UCSD-AML1 (cell line): ENCODE measurements at regions not wholly inside any gene's neighbourhood (a gene's known extent, or its start where the extent isn't known, plus 50 kb on each side); places are given as distances from the start of the nearest gene placed in this dataset.
"Not testable (repeated sequence)": the region's sequence is repeated elsewhere in the genome, so short reads cannot be mapped to it uniquely, and the experiment has no call there.

Experiments used
- DNase-seq: peaks from one replicate; lab custom pipeline; 2025; ENCODE audit not compliant: unreplicated experiment; lab: John Stamatoyannopoulos, UW

DNA sequence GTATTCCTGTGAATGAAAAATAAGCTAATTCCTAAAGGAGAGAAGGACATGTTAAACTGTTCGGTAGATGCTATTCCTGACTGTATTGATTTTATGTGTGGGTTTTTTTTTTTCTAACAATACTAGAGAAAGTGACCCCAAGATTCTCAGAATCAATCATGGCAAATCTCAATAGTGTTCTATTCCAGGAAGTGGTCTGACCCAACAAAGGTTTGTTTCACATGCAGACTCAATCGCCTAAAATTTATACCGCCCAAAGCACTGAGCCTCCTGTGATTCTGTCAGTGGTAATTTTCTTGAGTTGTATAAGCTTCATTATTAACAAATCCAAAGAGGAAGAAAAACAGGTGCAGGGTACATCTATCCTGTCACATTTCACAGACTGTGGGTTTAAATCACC is 293.7 kb downstream of the SUCLA2 start:
- no peak for DNase-seq

DNA sequence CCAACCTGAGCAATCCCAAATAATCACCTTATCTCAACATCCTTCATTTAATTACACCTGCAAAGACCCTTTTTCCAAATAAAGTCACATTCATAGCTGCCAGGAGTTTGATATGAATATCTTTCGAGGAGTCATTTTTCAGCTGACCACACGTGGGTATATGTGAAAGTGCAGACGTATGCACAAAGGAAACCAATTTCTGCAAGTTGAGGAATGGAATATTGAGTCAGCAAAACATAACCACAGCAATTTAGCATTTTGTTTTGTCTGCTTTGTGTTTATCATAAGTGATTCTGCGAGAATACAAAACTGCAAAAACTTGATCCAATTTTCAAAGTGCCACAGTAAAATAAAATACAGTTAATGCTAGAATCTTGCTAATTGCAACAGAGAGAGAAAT is 295.9 kb downstream of the SUCLA2 start:
- DNase-seq = no peak

DNA sequence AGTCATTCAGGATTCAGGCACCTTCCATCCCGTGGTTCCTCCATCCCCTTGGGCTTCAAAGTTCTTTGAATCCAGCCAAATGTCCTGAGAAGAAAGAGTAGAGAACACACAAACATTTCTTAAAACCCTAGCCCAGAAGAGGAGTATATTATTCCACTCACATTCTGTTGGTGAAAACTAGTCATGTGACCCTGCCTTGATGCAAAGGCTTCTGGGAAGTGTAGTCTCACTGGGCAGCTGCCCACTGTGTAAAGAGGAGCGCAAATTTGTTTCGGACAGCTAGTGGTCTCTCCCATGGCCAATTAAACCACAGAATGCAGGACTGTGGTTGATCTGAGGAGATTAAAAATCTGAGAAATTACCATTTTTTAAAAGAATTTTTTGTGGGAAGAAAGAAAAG is 304.4 kb downstream of the SUCLA2 start:
- no peak for DNase-seq

DNA sequence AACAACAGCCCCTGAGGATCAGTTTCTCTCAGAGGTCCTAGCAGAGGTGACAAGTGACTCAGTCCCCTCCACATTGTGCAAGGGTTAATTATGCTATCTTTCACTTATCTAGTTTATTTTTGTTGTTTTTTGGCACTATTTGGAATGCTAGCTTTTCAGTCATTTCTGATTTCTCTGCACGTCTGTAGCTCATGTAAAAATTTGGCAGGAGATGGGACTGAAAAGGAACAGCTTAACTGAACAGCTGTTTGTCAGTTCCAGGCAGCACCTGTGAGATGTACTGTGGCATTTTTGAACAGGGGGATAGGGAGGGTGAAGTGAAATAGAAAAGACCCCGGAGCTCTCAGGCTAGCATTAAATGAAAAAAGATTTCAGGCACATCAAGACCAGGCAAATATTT is 313.5 kb downstream of the SUCLA2 start:
- no peak for DNase-seq

DNA sequence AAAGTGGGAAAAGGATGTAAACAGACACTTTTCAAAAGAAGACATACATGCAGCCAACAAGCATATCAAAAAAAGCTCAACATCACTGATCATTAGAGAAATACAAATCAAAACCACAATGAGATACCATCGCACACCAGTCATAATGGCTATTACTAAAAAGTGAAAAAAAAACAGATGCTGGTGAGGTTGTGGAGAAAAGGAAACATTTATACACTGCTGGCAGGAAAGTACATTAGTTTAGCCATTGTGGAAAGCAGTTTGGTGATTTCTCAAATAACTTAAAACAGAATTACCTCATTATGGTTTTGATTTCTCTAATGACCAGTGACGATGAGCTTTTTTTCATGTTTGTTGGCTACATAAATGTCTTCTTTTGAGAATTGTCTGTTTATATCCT is 315.9 kb downstream of the SUCLA2 start:
- not testable (repeated sequence) for DNase-seq

DNA sequence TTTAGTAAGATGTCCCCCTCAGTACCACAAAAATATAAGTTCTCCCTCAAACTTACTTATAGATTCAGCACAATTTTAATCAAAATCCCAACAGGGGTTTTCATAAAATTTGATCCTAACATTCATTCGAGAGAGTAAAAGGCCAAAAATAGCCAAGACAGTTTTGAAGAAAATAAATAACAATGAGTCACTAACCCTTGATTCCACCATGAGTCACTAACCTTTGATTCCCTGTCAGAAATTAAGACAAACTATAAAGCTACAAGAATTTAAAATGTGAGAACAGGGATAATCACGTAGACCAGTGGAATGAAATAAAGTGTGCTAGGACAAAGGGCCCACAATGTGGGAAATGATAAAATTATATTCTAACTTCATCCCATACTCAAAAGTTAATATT is 320.3 kb downstream of the SUCLA2 start:
- no peak for DNase-seq

DNA sequence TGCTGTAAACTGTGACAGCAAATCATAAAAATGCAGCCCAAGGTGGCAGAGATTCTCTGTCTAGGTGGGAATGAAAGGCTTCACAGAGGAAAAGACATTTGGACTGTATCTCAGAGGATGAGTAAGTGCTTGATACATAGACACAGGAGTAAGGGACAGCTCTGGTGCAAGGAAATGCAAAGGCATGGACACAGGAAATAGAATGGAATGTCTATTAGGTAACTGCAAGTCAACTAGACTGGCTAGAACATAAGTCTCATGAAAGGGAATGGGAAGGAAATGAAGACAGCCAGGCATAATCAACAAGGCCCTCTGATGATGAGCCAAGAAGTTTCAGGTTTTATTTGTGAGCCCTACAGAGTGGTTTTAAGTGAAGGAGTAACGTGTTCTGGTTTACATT is 321.7 kb downstream of the SUCLA2 start:
- no peak for DNase-seq

DNA sequence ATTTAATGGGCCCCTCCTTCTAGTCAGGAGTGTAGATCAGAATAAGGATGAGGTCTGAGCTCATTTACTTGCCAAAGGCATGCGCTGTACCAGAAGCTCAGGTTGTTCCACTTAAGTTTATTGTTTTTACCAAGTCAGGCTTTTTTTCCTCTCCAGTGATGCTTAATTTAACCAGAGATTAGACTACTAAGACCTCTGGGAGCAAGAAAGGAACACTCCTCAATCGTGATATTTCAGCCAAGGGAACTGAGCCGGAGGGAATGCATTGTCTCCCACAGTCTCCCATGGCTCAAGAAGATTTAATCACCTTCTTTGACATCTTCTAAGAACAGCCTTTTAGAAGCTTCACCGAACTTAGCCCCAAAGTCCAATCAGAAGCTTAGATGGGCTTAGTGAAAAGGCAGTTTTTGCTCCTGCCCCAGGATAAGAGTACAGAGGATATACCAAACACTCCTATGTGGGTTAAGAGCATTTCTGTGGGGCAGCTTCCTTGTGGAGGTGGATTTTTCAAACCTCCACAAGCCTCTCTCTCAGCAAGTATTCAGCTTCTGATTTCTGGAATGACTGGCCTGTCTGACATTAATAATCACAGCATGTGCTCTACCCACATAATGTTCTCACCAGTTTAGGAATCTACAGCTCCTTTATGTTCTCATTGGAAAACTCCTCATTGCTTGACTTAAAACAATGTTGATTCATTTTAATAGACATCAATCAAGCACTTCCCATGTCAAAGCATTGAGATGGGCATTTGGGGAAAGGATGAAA is 322.7 kb downstream of the SUCLA2 start:
- no peak for DNase-seq

DNA sequence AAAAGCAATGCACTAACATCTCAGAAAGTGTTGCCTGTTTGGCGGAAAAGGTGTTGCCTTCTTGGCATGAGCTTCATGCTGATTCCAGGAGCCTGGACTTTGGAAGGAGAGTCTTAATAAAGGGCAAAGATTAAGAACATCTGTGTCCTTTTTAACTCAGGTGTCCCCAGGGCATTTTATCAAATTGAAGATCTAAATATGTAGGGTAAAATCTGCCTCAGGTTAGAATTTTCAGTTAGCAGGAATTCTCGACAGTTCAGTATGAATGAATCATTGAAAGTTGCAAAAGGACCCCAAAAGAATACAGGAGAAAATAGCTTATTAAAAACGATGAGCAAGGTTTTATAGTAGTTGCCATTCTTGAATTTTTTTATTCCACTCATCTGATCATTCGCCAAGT is 325.2 kb downstream of the SUCLA2 start:
- no peak for DNase-seq

DNA sequence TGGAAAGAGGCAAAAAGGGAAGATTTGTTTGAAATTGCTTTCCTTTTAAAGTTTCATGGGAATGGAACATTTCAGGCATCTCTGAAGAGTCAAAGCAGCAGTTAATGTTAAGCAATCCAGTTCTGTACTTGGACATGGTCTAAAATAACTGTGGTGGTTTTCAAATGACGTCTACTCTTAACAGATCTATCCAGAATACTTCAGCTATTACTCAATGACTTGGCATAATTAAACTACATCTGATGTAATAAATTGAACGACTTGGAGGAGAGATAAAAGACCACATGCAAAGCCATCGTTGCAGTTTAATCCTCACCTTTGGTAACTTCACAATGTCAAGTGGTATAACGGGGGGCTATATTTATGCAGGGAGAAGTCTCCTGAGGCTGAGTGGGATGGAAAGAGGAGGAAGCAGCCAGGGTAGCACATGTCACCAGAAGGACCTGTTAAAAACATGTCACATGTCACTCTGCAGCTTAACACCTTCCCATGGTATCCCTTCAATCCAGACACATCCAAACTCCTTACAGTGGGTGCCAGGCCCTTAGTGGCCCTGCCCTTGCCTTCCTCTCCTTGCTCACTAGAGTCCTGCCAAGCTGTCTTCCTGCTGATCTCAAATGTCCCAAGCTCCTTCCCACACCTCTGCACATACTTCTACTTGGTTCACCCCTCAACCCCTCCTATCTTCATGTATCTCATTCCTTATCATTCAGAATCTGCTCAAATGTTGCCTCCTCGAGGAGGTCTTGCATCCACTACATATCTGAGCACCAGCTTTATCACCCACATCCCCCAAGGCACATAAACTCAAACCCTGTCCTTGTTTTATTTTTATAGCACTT is 327.8 kb downstream of the SUCLA2 start:
- DNase-seq = no peak

DNA sequence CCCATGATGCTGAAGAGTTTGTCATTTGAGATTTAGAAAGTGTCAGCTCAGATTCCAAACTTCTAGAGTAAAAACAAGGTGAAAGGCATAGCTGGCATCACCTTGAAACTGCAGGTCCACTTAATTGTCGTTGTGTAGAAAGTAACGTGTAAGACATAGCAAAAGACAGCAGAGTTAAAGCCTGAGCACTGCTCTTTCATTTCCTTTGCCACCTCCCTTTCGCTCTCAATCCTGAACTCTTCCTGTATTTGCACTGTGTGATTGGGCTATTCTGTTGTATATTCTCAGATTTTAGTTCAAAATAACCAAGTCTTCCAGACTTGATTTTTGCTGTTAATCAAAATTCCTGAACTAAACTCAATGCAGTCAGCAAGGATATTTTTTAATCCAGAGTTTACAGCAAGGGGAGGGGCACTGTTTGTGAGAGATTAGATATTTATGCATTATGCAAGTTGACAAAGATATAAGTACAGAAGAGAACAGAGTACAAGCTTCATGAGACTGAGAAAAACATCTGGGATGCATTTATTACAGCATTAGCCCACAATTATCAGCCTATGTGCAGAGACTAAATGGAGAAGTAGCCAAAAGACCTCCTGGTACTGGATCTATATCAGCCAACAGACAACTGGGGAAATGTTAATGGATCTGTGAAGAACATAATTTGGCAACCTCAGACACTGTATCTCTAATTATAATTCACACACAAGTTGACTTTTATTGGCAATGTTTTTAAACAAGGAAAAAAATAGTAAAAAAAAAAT is 328.6 kb downstream of the SUCLA2 start:
- no peak for DNase-seq

DNA sequence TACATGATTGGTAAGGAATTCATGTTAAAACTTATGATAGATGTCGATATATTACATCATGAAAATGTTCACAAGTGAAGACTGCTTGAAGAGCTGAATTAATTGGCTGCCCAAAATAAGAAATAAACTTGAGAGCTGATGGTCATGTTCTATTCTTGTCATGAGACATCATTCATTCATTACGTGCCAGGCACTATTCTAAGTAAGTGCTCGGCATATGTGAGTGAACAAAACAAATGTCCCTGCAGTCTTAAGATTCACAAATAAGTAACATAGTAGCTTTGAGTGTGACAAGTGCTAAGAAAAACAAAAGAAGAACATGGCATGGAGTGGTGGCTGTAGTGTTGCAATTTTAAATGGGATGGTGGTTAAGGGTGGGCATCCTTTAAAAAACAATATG is 329.3 kb downstream of the SUCLA2 start:
- DNase-seq = no peak

DNA sequence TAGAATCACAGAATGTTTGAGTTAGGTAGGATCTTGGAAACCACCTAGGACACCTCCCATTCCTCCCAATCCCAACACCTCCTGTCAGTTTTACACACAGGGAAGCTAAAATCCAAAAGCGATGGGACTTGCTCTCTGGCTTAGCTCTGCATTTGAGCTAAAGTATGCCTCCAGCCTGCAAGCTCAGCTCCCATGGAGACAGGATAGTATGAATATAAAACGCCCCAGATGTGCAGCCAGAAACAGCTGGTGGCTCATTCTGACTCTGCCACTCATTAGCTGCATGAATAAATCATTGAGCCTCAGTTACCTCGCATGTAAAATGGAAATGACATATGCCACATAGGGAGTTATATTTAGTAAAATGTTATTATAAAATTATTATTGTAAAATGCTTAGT is 336.0 kb downstream of the SUCLA2 start:
- DNase-seq = no peak

DNA sequence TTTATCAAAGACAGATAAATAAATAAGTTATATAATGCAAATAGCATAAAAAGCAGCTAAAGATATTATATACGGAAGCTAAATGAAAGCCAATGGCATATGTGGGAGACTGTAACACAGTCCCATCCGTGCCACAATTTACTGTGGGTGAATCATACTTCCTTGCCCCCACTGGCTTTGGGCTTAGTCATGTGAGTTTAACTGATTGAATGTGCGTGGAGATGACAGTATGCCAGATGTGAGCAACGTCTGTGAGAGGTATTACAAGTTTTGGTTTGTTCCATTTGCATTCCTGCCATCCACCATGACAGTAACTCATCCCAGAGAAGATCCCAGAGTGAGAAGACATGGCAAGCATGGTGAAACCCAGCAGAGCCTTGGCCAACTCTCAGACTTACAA is 340.0 kb downstream of the SUCLA2 start:
- DNase-seq = no peak

DNA sequence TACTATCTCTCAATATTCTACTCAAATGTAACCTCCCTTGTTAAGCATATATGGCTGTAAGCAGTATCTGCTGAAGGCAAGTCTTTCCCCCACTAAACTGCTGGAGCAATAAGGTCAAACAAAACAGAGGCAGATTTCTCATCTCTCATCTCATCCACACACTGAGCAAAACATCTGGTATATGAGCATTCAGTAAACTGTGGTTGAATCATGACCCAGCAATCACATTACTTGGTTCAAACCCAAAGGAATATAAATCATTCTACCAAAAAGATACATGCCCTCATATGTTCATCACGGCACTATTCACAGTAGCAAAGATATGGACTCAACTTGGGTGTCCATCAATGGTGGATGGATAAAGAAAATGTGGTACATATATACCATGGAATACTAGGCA is 344.4 kb downstream of the SUCLA2 start:
- no peak for DNase-seq

DNA sequence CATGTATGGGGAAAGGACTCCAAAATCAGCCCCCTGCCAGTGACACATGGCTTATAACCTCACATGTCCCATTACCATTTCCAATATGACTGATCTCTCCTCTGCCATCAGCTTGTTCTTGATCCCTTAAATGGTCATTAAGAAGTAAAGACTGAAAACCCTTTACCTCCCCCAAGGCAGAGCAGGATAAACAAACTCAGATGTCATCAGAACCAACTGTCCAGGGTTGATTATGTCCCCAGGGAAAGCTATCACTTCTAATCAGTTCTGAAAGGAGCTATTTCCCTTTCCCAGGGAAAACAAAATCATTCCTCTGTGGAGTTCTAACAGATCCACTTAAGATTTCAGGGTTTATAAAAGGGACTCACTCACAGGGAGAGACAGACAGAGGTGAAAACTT is 350.9 kb downstream of the SUCLA2 start:
- no peak for DNase-seq

DNA sequence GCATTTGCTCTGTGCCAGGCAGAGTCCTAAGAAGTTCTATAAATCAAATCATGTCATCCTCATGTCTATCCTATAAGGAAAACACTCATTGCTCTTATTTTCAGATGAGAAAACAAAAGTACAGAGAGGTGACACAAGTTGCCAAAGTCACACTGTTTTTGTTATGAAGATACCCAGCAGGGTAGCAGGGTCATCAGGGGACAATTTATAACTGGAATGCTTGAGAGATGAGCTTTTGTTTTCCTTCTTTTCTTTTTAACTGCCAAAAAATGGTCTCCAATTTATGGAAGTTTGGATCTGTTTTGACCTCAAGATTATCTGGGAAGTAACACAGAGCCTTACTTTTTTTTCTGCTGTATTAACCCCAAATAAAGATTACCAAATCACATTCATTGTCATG is 354.1 kb downstream of the SUCLA2 start:
- no peak for DNase-seq

DNA sequence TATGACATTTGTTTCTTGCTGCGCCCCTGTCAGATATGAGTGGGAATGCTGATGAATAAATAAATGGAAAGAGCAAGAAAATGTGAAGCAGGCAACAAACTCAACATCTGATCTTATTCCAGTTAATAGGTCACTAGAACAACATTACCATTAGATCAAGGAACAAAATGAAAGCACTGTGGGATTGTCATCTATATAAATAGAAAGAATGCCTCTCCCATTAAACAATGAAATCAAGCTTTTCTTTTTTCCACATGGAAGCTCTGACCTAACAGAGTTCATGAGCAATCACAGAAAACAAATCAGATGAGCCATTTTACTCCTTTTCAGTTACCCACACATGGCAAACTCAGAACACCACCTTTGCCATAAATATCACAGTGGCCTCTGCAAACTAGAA is 354.8 kb downstream of the SUCLA2 start:
- no peak for DNase-seq

DNA sequence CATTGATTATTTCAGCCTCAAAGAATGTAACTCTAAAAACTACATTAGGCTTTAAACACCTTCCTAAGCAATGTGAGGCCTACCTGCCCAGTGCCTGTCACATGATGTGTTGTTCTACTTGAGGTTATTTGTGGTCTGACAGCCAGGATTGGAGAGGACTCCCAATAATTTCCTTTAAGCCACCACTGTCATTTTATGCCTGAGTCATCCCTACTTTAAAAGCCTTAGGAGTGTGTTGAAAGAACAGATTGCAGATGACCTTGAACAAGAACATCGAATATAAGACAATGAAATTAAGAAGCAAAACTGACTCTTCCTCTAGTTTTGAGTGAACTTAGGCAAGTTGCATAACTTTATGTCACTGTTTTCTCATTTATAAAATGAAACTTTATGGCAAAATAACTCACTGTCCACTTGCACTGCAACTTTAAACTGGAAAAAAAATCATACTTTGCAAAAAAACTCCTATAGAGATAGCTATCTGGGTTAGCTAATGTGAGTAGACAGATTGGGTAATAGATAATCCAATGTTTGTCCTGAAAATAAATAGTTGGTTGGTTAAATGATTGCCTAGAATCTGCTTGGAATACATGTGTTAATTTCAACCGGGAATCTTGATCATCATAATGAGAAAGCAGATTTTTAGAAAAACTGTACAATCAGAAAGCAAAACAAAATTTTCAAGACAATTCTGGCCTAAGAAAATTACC is 361.2 kb downstream of the SUCLA2 start:
- no peak for DNase-seq

DNA sequence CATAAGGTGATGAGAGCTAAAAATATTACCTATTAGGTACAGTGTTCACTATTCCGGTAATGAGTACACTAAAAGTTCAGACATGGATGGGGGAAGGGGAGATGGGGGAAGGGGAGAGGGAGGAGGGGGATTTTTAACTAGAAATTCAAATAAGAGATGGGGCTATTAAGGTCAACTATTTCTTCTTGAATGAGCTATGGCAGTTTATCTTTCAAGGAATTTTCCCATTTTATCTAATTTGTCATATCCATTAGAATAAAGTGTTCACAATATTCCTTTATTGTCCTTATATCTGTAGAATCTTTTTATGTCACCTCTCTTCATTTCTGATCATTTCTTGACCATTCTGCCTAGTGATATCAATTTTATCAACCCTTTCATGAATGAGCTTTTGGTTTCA is 362.4 kb downstream of the SUCLA2 start:
- DNase-seq = no peak

DNA sequence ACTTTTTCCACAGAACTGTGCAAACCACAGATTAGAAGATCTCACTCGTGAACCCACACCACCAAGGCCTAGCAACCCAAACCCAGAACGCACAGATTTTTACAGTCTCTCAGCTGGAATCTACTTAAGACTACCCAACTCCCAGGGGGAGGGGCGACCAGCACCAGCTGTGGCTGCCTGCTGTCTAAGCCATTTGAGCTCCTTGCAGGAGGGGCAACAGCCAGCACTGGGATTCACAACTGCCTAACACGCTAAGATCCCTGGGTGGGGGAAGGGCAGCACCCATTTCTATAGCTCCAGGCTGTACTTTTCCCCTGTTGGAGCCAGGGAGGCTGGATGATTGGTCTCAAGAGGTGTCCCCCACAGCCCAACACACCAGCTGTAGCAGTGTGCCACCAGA is 368.8 kb downstream of the SUCLA2 start:
- DNase-seq = no peak
